Activated CD4-positive, alpha-beta T cell treated with anti-CD3 and anti-CD28 coated beads, Interleukin-2, amount 10 ng/mL, durations not matched to agents 7 days and 5 days (primary cell): ENCODE measurements at regions not wholly inside any gene's neighbourhood (a gene's known extent, or its start where the extent isn't known, plus 50 kb on each side); places are given as distances from the start of the nearest gene placed in this dataset.
"Not testable (repeated sequence)": the region's sequence is repeated elsewhere in the genome, so short reads cannot be mapped to it uniquely, and the experiment has no call there.

Experiments
- CTCF ChIA-PET: fragments of 350-600 bp; sonication (Branson Sonifier 250); formaldehyde crosslinking; loops from one replicate; lab custom pipeline; 2021; ENCODE audit warnings: antibody characterized with exemption; lab: Charles Lee
- POLR2A ChIA-PET: fragments of 350-600 bp; sonication (Branson Sonifier 250); formaldehyde crosslinking; loops from one replicate; lab custom pipeline; 2021; ENCODE audit warnings: antibody characterized with exemption; lab: Charles Lee
- DNase-seq: peaks from one replicate; pipeline ENCODE4 v3.0.0-alpha.2; 2020
- H3K27ac Mint-ChIP-seq: one replicate; pipeline ENCODE4 v1.8.0; 2021; ENCODE audit warnings: mild to moderate bottlenecking, moderate library complexity, mixed read lengths
- H3K27me3 Mint-ChIP-seq: one replicate; pipeline ENCODE4 v1.8.0; 2021; ENCODE audit warnings: mixed read lengths
- H3K36me3 Mint-ChIP-seq: one replicate; pipeline ENCODE4 v1.8.0; 2021; ENCODE audit warnings: low read depth, mixed read lengths
- H3K4me1 Mint-ChIP-seq: one replicate; pipeline ENCODE4 v1.8.0; 2021; ENCODE audit warnings: mixed read lengths
- H3K4me3 Mint-ChIP-seq: one replicate; pipeline ENCODE4 v1.8.0; 2021; ENCODE audit warnings: mild to moderate bottlenecking, moderate library complexity, mixed read lengths
- H3K9me3 Mint-ChIP-seq: one replicate; pipeline ENCODE4 v1.8.0; 2021; ENCODE audit warnings: mixed read lengths

DNA sequence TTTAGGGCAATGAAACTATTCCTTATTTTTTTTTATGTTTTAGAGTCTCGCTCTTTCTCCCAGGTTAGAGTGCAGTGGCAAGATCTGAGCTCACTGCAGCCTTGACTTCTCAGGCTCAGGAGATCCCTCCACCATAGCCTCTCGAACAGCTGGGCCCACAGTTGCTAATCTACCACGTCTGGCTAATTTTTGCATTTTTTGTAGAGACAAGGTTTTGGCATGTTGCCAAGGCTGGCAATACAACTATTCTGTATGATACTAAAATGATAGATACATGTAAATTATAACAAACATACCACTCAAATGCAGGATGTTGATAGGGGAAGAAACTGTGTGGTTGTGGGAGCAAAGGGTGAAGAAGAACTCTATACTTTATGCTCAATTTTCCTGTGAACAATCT, 401.3 kb downstream of the ZFHX3 start:
- H3K27me3 Mint-ChIP-seq, result no peaks in the 10 kb centered on the region
- POLR2A ChIA-PET, result no interaction called here
- H3K36me3 Mint-ChIP-seq, result no peaks in the 10 kb centered on the region
- H3K27ac Mint-ChIP-seq, result no peak overlapping the region
- no peak for DNase-seq
- H3K4me3 Mint-ChIP-seq, result no peak overlapping the region
- CTCF ChIA-PET, result interaction anchor here (1.7 kb wide), 1 partner anchor 12 kb away, joined by 4 read pairs; no protein-coding TSS in a partner anchor
- peaks cover 4% of the 10 kb centered on the region for H3K4me1 Mint-ChIP-seq
- H3K9me3 Mint-ChIP-seq, result peaks cover 8% of the 10 kb centered on the region

GRCh38 chr16:72645538-72645937, 402.4 kb downstream of the ZFHX3 start:
- H3K27me3 Mint-ChIP-seq, result no peaks in the 10 kb centered on the region
- ChIA-PET POLR2A (interaction anchor here (0.6 kb wide), 1 partner anchor 114 kb away, joined by 4 read pairs; no protein-coding TSS in a partner anchor), CTCF (no interaction called here)
- peaks cover 9% of the 10 kb centered on the region for H3K9me3 Mint-ChIP-seq
- no peak for DNase-seq
- H3K27ac Mint-ChIP-seq, result no peak overlapping the region
- H3K4me1 Mint-ChIP-seq, result peaks cover 4% of the 10 kb centered on the region
- no peak overlapping the region for H3K4me3 Mint-ChIP-seq
- H3K36me3 Mint-ChIP-seq, result no peaks in the 10 kb centered on the region

DNA sequence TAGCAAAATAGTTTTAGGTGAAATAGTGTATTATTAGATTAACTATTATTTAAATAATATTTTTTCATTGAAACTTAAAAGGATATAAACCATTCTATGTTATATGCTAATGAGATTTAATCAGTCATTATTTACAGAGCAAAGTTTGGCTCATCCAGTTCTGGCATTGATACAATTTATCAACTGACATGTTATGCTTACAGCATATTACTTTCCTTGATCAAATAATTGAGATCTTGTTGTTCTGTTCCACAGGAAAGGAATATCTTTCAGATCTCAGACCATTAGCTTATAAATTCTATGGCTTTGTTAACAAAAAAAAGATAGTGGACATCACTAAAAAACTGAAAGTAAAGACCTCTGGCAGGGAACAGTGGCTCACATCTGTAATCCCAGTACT, 403.0 kb downstream of the ZFHX3 start:
- Mint-ChIP-seq H3K36me3 (no peaks in the 10 kb centered on the region), H3K9me3 (peaks cover 9% of the 10 kb centered on the region), H3K27me3 (no peaks in the 10 kb centered on the region), H3K27ac (no peak overlapping the region), H3K4me1 (peaks cover 4% of the 10 kb centered on the region), H3K4me3 (no peak overlapping the region)
- ChIA-PET CTCF (no interaction called here), POLR2A (no interaction called here)
- DNase-seq, result no peak

GRCh38 chr16:72639494-72639893, 408.4 kb downstream of the ZFHX3 start:
- no peaks in the 10 kb centered on the region for H3K27me3 Mint-ChIP-seq
- ChIA-PET POLR2A (no interaction called here), CTCF (no interaction called here)
- DNase-seq, result no peak
- peaks cover 12% of the 10 kb centered on the region for H3K9me3 Mint-ChIP-seq
- peaks cover 3% of the 10 kb centered on the region for H3K4me1 Mint-ChIP-seq
- no peak overlapping the region for H3K4me3 Mint-ChIP-seq
- H3K36me3 Mint-ChIP-seq, result peaks cover 3% of the 10 kb centered on the region
- H3K27ac Mint-ChIP-seq, result no peak overlapping the region

GRCh38 chr16:72637306-72637705, 410.6 kb downstream of the ZFHX3 start:
- CTCF ChIA-PET, result no interaction called here
- DNase-seq, result no peak
- H3K27me3 Mint-ChIP-seq, result no peaks in the 10 kb centered on the region
- peaks cover 6% of the 10 kb centered on the region for H3K9me3 Mint-ChIP-seq
- H3K36me3 Mint-ChIP-seq, result peaks cover 3% of the 10 kb centered on the region
- POLR2A ChIA-PET, result no interaction called here
- H3K4me1 Mint-ChIP-seq, result peaks cover 3% of the 10 kb centered on the region
- no peak overlapping the region for H3K4me3 Mint-ChIP-seq
- no peak overlapping the region for H3K27ac Mint-ChIP-seq

DNA sequence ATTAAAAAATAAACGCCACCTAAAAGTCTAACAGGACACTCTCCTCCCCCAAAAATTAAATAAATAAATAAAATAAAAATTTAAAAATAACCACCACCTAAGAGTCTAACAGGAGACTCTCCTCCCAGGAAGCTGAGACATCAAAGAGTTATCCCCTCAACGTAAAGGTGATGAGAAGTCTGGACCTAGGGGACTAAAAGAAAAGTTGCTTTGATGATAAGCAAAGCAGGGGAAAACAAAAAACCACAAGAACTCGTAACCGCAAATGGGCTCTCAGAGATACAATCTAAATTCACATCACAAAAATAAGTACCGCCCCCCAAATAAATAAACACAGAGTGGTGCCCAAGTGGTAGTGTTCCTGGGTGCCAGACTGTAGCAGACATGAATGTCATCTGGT, 412.2 kb downstream of the ZFHX3 start:
- CTCF ChIA-PET, result no interaction called here
- peaks cover 4% of the 10 kb centered on the region for H3K9me3 Mint-ChIP-seq
- no peaks in the 10 kb centered on the region for H3K27me3 Mint-ChIP-seq

DNA sequence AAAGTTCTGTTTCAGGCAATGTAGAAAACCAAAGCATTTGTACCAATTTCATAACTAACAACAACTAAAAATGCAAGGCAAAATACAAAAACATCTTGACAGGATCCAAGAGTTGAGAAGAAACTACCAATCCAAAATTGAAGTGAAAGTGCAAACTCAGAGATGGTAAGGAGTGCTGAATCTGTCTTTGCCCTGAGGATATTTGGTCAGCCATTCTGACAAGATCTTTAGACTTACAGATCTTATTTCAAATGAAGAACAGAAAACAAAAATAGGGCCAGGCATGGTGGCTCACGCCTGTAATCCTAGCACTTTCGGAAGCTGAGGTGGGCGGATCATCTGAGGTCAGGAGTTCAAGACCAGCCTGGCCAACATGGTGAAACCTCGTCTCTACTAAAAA, 412.8 kb downstream of the ZFHX3 start:
- Mint-ChIP-seq H3K4me1 (peaks cover 3% of the 10 kb centered on the region), H3K36me3 (peaks cover 3% of the 10 kb centered on the region), H3K27ac (no peak overlapping the region), H3K27me3 (no peaks in the 10 kb centered on the region), H3K9me3 (peaks cover 4% of the 10 kb centered on the region), H3K4me3 (no peak overlapping the region)
- ChIA-PET POLR2A (no interaction called here), CTCF (no interaction called here)
- no peak for DNase-seq

More for the DNA sequence above, 412.2 kb downstream of the ZFHX3 start:
- H3K4me3 Mint-ChIP-seq, result no peak overlapping the region
- POLR2A ChIA-PET, result no interaction called here
- DNase-seq, result no peak
- peaks cover 3% of the 10 kb centered on the region for H3K36me3 Mint-ChIP-seq
- H3K27ac Mint-ChIP-seq, result no peak overlapping the region
- peaks cover 3% of the 10 kb centered on the region for H3K4me1 Mint-ChIP-seq

DNA sequence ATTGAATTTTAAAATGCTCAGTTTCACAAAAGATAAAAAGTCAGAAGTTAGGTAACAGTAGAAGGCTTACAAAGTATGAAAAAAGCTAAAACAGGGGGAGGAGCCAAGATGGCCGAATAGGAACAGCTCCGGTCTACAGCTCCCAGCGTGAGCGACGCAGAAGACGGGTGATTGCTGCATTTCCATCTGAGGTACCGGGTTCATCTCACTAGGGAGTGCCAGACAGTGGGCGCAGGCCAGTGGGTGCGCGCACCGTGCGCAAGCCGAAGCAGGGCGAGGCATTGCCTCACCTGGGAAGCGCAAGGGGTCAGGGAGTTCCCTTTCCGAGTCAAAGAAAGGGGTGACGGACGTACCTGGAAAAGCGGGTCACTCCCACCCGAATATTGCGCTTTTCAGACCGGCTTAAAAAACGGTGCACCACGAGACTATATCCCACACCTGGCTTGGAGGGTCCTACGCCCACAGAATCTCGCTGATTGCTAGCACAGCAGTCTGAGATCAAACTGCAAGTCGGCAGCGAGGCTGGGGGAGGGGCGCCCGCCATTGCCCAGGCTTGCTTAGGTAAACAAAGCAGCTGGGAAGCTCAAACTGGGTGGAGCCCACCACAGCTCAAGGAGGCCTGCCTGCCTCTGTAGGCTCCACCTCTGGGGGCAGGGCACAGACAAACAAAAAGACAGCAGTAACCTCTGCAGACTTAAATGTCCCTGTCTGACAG, 420.6 kb downstream of the ZFHX3 start:
- Mint-ChIP-seq H3K4me3 (peak overlapping the region; percentile 65), H3K27ac (peak overlapping the region; percentile 64)
- CTCF ChIA-PET, H3K4me1 Mint-ChIP-seq, H3K27me3 Mint-ChIP-seq, H3K36me3 Mint-ChIP-seq, H3K9me3 Mint-ChIP-seq, DNase-seq, POLR2A ChIA-PET: not testable (repeated sequence)

GRCh38 chr16:72626623-72627022, 421.3 kb downstream of the ZFHX3 start:
- no peak for DNase-seq
- peaks cover 1% of the 10 kb centered on the region for H3K4me1 Mint-ChIP-seq
- ChIA-PET CTCF (no interaction called here), POLR2A (no interaction called here)
- peaks cover 1% of the 10 kb centered on the region for H3K36me3 Mint-ChIP-seq
- no peaks in the 10 kb centered on the region for H3K27me3 Mint-ChIP-seq
- H3K27ac Mint-ChIP-seq, result no peak overlapping the region
- peak overlapping the region; percentile 65 for H3K4me3 Mint-ChIP-seq
- H3K9me3 Mint-ChIP-seq, result peaks cover 3% of the 10 kb centered on the region

GRCh38 chr16:72621651-72622050, 426.3 kb downstream of the ZFHX3 start:
- no peak overlapping the region for H3K4me3 Mint-ChIP-seq
- H3K36me3 Mint-ChIP-seq, result peaks cover 1% of the 10 kb centered on the region
- ChIA-PET POLR2A (no interaction called here), CTCF (interaction anchor here (0.6 kb wide), 1 partner anchor 42 kb away, joined by 3 read pairs; no protein-coding TSS in a partner anchor)
- H3K9me3 Mint-ChIP-seq, result peaks cover under 1% of the 10 kb centered on the region
- no peak for DNase-seq
- H3K4me1 Mint-ChIP-seq, result no peaks in the 10 kb centered on the region
- no peak overlapping the region for H3K27ac Mint-ChIP-seq
- H3K27me3 Mint-ChIP-seq, result no peaks in the 10 kb centered on the region

DNA sequence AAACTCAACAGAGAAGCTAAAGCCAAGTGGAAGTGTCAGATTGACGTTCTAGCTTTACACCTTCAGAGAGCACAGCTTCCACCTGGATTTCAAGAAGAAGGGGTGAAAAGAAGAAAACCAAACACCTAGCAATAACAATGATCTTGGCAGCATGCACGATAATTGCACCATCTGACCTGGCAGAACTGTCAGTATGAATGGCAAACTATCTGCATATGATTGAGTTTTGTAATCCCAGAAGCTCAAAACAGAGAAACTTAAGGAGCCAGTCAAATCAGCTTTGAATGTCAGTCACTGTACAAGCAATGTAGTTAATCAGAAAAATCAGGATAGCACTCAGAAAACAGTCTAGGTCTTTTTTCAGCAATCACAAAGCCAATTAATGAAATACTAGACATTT, 427.1 kb downstream of the ZFHX3 start:
- Mint-ChIP-seq H3K27ac (no peak overlapping the region), H3K4me1 (no peaks in the 10 kb centered on the region), H3K9me3 (peaks cover under 1% of the 10 kb centered on the region), H3K36me3 (peaks cover 1% of the 10 kb centered on the region), H3K4me3 (no peak overlapping the region), H3K27me3 (no peaks in the 10 kb centered on the region)
- DNase-seq, result no peak
- POLR2A ChIA-PET, result no interaction called here
- CTCF ChIA-PET, result no interaction called here

DNA sequence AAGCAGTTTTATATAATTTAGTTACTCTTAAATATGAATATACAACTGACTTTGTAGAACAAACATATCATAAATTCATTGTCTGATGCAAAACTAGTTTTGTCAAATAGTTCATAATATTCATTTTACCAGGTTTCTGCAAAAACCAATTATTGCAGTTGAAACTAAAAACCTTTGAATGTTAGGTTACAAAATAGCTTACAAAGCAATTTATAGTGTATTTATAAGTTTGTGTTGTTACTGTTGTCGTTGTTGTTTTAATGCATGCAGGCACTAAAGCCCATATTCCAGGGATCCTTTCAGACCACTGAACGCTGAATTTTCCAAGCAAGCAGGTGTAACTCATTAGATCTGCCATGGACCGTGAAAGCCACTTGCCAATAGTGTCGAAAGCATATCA, 427.6 kb downstream of the ZFHX3 start:
- ChIA-PET POLR2A (no interaction called here), CTCF (no interaction called here)
- H3K27ac Mint-ChIP-seq, result no peak overlapping the region
- H3K4me3 Mint-ChIP-seq, result no peak overlapping the region
- peaks cover 2% of the 10 kb centered on the region for H3K9me3 Mint-ChIP-seq
- H3K36me3 Mint-ChIP-seq, result no peaks in the 10 kb centered on the region
- H3K27me3 Mint-ChIP-seq, result no peaks in the 10 kb centered on the region
- no peak for DNase-seq
- no peaks in the 10 kb centered on the region for H3K4me1 Mint-ChIP-seq

- H3K4me3 Mint-ChIP-seq, result no peak overlapping the region
- no peaks in the 10 kb centered on the region for H3K36me3 Mint-ChIP-seq
- peaks cover 2% of the 10 kb centered on the region for H3K9me3 Mint-ChIP-seq
- no peak for DNase-seq
- H3K27ac Mint-ChIP-seq, result no peak overlapping the region
- ChIA-PET POLR2A (no interaction called here), CTCF (no interaction called here)
- no peaks in the 10 kb centered on the region for H3K4me1 Mint-ChIP-seq
- no peaks in the 10 kb centered on the region for H3K27me3 Mint-ChIP-seq
Observed at GRCh38 chr16:72615856-72616255, 432.1 kb downstream of the ZFHX3 start.

GRCh38 chr16:72612718-72613117, 435.2 kb downstream of the ZFHX3 start:
- Mint-ChIP-seq H3K27me3 (no peaks in the 10 kb centered on the region), H3K36me3 (no peaks in the 10 kb centered on the region), H3K27ac (no peak overlapping the region), H3K4me1 (no peaks in the 10 kb centered on the region), H3K4me3 (no peak overlapping the region), H3K9me3 (peaks cover 2% of the 10 kb centered on the region)
- ChIA-PET POLR2A (no interaction called here), CTCF (no interaction called here)
- no peak for DNase-seq
